Spinal cord (tissue), 9 donors: ENCODE measurements at regions not wholly inside any gene's neighbourhood (a gene's known extent, or its start where the extent isn't known, plus 50 kb on each side); places are given as distances from the start of the nearest gene placed in this dataset.

Experiments used
- DNase-seq, 6 donors: peaks; one replicate each; pipeline versions ENCODE4 v3.0.0 to v3.0.0-alpha.2; 2013 to 2015; ENCODE audit warnings: low spot score in 6 of 6, low read depth in 4 of 6
- H3K27ac ChIP-seq: one replicate; pipeline ENCODE4 v1.5.1; 2013; ENCODE audit warnings: low read depth, low read length, control low read depth
- H3K27me3 ChIP-seq: one replicate; pipeline ENCODE4 v1.6.1; 2013; ENCODE audit warnings: low read length; ENCODE audit not compliant: control insufficient read depth, insufficient read depth
- H3K36me3 ChIP-seq: one replicate; pipeline ENCODE4 v1.6.1; 2013; ENCODE audit warnings: low read length; ENCODE audit not compliant: control insufficient read depth, insufficient read depth
- H3K4me1 ChIP-seq: one replicate; pipeline ENCODE4 v1.6.1; 2013; ENCODE audit warnings: low read length; ENCODE audit not compliant: control insufficient read depth, insufficient read depth
- H3K4me3 ChIP-seq: one replicate; pipeline ENCODE4 v1.5.1; 2013; ENCODE audit warnings: low read depth, low read length, control low read depth
- H3K9me3 ChIP-seq: one replicate; pipeline ENCODE4 v1.6.1; 2013; ENCODE audit warnings: low read length; ENCODE audit not compliant: control insufficient read depth, insufficient read depth
- WGBS: methylation state at CpG from one replicate; pipeline ENCODE4 v1.1.5; 2013; ENCODE audit warnings: missing lambda C conversion rate; ENCODE audit not compliant: insufficient coverage; 5-methylcytosine and 5-hydroxymethylcytosine counted together
- donor health status: healthy.

GRCh38 chr20:52291109-52291508 is 99.5 kb upstream of the ZFP64 start:
- Histone ChIP-seq H3K9me3 (no peaks in the 10 kb centered on the region), H3K36me3 (no peaks in the 10 kb centered on the region), H3K27me3 (no peaks in the 10 kb centered on the region), H3K27ac (no peak overlapping the region), H3K4me1 (peaks cover 4% of the 10 kb centered on the region), H3K4me3 (no peak overlapping the region)
- 7% methylated on average over 8 of the region's 12 CpGs for WGBS
- DNase-seq: peak in 2 of 6 donors; percentile 68 to 84

DNA sequence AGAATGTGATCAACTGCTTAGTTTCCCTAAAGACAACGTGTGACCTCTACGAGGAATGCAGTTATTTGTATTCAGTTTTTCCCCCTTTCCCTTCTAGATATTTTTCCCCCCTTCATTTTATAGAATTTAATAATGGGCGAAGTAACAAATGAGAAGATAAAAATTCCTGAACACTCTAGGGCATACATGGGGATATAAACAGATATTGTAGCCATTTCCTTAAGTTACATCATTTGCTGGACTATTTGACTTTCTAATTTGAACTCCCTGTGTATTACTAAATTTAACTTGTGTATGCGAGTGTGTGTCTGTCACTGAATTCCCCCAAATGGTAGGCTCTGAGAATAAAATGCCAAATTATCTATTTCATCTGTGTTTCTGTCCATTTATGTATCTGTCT is 99.0 kb upstream of the ZFP64 start:
- no peaks in the 10 kb centered on the region for H3K27me3 ChIP-seq
- H3K27ac ChIP-seq: no peak overlapping the region
- H3K4me3 ChIP-seq: no peak overlapping the region
- WGBS: no CpG with 5 or more reads among the region's 4 CpGs
- H3K9me3 ChIP-seq: no peaks in the 10 kb centered on the region
- peaks cover 4% of the 10 kb centered on the region for H3K4me1 ChIP-seq
- no peaks in the 10 kb centered on the region for H3K36me3 ChIP-seq
- no peak for DNase-seq

DNA sequence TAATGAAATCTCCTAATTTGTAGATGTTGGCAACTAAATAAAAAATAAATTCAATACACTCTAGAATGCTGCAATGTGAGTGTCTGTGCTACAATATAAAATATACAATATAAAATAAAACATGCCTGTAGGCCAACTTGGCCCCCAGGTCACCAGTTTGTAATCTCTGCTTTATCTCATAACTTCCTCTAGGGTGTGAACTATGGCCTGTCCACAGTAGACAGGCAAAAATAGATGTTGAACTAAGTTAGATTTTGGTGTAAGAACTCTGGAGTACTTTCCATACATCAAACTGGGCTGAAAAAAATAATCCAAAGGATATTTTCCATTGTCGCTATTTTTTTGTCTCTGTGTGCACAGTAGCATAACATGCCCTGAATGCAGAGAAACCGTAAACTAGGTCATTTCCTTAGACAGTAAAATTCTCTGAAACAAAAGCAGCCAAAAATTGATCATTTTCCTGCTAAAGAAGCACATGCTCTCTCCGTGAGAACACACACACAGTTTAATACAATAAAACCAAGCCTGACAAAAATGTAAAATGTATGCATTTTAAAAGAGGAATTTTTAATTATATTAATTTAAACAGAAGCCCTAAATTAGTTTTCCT is 98.5 kb upstream of the ZFP64 start:
- no peaks in the 10 kb centered on the region for H3K27me3 ChIP-seq
- H3K36me3 ChIP-seq: no peaks in the 10 kb centered on the region
- H3K4me3 ChIP-seq: no peak overlapping the region
- peaks cover 4% of the 10 kb centered on the region for H3K4me1 ChIP-seq
- DNase-seq: no peak
- no peak overlapping the region for H3K27ac ChIP-seq
- 76% methylated on average over 2 of the region's 3 CpGs for WGBS
- H3K9me3 ChIP-seq: no peaks in the 10 kb centered on the region

GRCh38 chr20:52280407-52280806 is 88.8 kb upstream of the ZFP64 start:
- peaks cover 2% of the 10 kb centered on the region for H3K27me3 ChIP-seq
- H3K27ac ChIP-seq: no peak overlapping the region
- no peak for DNase-seq
- no CpG with 5 or more reads among the region's 2 CpGs for WGBS
- H3K36me3 ChIP-seq: no peaks in the 10 kb centered on the region
- no peaks in the 10 kb centered on the region for H3K4me1 ChIP-seq
- H3K4me3 ChIP-seq: no peak overlapping the region
- H3K9me3 ChIP-seq: no peaks in the 10 kb centered on the region

DNA sequence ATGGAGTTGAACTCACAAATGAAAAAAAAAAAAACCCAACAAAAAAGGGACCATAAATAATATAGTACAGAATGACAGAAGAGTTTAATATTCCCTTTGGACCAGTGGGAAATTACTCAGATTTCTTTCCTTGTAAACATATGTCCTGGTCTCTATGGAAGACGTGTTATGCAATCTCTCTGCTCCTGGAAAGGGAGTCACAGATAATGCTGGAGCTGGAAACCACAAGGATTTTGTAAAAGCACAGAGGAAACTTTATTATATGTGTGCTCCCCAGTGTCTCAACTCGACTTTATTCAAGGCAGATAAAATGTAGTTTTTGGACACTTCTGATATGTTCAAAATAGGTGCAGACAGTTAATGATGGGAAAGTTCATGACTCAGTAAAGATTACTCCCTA is 88.1 kb upstream of the ZFP64 start:
- peaks cover 2% of the 10 kb centered on the region for H3K27me3 ChIP-seq
- no peak overlapping the region for H3K27ac ChIP-seq
- 100% methylated on average over 1 of the region's 2 CpGs for WGBS
- H3K36me3 ChIP-seq: no peaks in the 10 kb centered on the region
- H3K4me1 ChIP-seq: no peaks in the 10 kb centered on the region
- no peaks in the 10 kb centered on the region for H3K9me3 ChIP-seq
- no peak for DNase-seq
- no peak overlapping the region for H3K4me3 ChIP-seq

DNA sequence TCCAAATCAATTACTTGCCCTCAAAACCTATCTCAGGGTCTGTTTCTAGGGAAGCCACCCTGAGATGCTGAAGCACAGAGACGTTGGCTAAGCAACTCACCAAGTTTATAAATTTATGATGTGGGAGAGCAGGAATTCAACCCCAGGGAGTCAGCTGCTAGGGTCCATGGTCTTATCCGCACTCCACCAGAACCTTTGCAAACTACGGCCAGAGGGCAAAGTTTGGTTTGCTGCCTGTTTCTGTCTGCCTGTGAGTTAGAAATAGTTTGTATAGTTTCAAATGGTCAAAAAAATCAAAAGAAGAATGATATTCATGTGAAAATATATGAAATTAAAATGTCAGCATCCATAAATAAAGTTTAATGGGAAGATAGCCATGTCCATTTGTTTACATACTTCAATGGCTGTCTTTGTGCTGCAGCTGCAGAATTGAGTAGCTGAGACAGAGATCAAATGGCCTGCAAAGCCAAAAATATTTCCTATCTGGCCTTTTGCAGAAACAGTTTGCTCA is 83.7 kb upstream of the ZFP64 start:
- DNase-seq: no peak
- H3K27ac ChIP-seq: no peak overlapping the region
- H3K27me3 ChIP-seq: no peaks in the 10 kb centered on the region
- no peaks in the 10 kb centered on the region for H3K36me3 ChIP-seq
- H3K4me3 ChIP-seq: no peak overlapping the region
- H3K4me1 ChIP-seq: no peaks in the 10 kb centered on the region
- 40% methylated on average over 1 of the region's 3 CpGs for WGBS
- no peaks in the 10 kb centered on the region for H3K9me3 ChIP-seq

- no peak for DNase-seq
- H3K4me3 ChIP-seq: no peak overlapping the region
- H3K27ac ChIP-seq: no peak overlapping the region
- H3K27me3 ChIP-seq: no peaks in the 10 kb centered on the region
- WGBS: no CpG with 5 or more reads among the region's 4 CpGs
- no peaks in the 10 kb centered on the region for H3K36me3 ChIP-seq
- no peaks in the 10 kb centered on the region for H3K4me1 ChIP-seq
- H3K9me3 ChIP-seq: no peaks in the 10 kb centered on the region
Observed at GRCh38 chr20:52270696-52271095, 79.1 kb upstream of the ZFP64 start.

DNA sequence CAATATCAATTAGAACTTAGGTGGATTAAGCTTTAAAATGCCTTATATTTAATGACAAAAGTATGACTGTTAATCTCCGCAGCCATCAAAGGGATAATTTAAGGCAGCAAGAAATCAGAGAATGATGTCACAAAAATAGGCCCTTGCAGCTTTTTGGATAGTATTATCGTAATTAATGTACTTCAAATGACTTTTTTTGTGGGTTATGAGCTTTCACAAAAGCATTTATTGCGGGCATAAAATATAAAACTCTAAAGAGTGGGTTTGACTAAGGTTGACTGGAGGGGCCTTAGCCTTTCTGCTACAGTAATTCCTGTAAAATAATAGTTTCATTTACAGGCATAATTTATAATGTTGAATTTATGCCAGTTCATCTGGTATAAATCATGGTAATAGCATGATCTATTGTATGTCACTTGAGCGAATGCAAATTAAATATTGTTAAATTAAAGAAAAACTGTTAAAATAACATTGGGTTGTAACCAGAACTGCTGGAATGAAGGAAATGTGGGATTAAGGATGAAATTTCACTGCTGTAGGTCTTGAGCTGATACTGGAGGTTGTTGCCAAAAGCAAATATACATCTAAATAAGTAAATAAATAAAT is 78.5 kb upstream of the ZFP64 start:
- DNase-seq: peak in 1 of 6 donors; percentile 59
- no peaks in the 10 kb centered on the region for H3K36me3 ChIP-seq
- no peak overlapping the region for H3K27ac ChIP-seq
- no peaks in the 10 kb centered on the region for H3K4me1 ChIP-seq
- whole genome bisulfite sequencing: 80% methylated on average over 2 of the region's 4 CpGs
- no peak overlapping the region for H3K4me3 ChIP-seq
- H3K27me3 ChIP-seq: no peaks in the 10 kb centered on the region
- no peaks in the 10 kb centered on the region for H3K9me3 ChIP-seq

GRCh38 chr20:52269321-52269720 is 77.7 kb upstream of the ZFP64 start:
- no peaks in the 10 kb centered on the region for H3K27me3 ChIP-seq
- 83% methylated on average over 1 of the region's 7 CpGs for WGBS
- H3K27ac ChIP-seq: no peak overlapping the region
- H3K4me1 ChIP-seq: no peaks in the 10 kb centered on the region
- DNase-seq: peak in 4 of 6 donors; percentile 19 to 94 (median 39)
- H3K4me3 ChIP-seq: no peak overlapping the region
- no peaks in the 10 kb centered on the region for H3K9me3 ChIP-seq
- no peaks in the 10 kb centered on the region for H3K36me3 ChIP-seq

DNA sequence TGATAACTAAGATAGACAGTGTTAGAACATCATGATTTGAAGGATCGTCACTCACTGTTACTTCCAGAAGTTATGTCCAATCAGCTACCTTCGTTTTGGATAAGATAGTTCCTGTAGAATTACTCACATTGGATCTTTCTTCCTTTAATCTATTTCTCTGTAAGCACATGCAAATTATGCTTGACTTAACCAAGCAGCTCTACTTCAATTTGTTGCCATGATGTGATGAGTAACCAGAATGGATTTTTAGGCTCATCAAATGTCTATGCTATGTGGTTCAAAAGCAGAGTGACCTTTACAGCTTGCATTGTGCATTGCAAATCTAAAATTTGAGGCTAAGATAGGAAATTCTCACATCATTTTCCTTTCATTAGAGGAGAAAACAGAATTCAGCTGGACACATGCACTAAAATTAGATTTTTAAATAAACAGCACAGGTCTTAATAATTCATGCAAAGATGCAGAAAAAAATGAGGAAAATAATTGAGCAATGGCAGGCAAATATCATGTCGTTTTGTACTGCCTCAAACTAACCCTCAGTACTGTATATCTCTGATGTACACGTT is 76.7 kb upstream of the ZFP64 start:
- DNase-seq: no peak
- Histone ChIP-seq H3K9me3 (no peaks in the 10 kb centered on the region), H3K27me3 (no peaks in the 10 kb centered on the region), H3K4me3 (no peak overlapping the region), H3K27ac (no peak overlapping the region), H3K4me1 (no peaks in the 10 kb centered on the region), H3K36me3 (no peaks in the 10 kb centered on the region)
- no CpG with 5 or more reads among the region's 4 CpGs for WGBS
